CD4-positive, alpha-beta T cell treated with Interleukin-15 for 4 hours (primary cell): ENCODE measurements at regions not wholly inside any gene's neighbourhood (a gene's known extent, or its start where the extent isn't known, plus 50 kb on each side); places are given as distances from the start of the nearest gene placed in this dataset.

Experiments
- DNase-seq: peaks from one replicate; pipeline ENCODE4 v3.0.0-alpha.2; 2020; ENCODE audit warnings: low spot score

GRCh38 chrX:134717698-134718097 lies 59.4 kb upstream of the PLAC1 start:
- DNase-seq = no peak

- DNase-seq = no peak
Measured at GRCh38 chrX:134716620-134717012, 58.3 kb upstream of the PLAC1 start.

DNA sequence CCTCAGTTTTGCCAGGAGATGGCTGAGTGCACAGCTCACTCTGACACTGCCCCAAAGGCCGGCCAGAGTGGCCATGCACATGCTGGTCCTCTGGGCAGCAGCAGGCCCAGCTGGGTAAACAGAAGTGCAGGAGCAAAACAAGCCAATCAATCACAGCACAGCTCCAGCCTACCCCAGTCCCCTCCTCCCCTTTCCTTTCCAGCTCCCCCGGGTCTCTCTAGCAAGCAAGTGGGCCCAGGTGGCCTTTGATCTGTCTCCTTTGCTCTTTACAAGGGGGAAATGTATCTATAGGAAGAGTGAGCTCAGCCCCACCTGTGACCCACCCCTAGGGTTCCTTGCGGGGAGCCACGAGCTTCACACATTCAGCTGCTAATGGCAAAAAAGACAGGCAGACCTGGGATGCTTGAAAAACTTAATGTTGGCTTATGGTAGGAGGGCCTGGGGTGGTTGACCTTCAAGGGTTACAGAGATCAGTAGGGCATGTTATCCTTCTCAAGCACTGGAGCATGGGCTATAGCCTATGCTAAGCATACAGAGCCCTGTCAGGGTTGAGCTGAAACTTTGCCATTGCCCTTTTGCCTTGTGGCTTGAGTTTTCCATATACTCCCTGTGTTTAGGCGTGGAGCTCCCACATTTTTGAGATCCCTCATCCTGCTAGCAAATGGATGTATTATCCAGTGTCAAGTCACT lies 57.8 kb upstream of the PLAC1 start:
- DNase-seq = no peak

- no peak for DNase-seq
Measured at GRCh38 chrX:134714633-134715110, 56.4 kb upstream of the PLAC1 start.

GRCh38 chrX:134713618-134714107 lies 55.4 kb upstream of the PLAC1 start:
- no peak for DNase-seq

- DNase-seq = no peak
Measured at GRCh38 chrX:134712272-134712671, 54.0 kb upstream of the PLAC1 start.

DNA sequence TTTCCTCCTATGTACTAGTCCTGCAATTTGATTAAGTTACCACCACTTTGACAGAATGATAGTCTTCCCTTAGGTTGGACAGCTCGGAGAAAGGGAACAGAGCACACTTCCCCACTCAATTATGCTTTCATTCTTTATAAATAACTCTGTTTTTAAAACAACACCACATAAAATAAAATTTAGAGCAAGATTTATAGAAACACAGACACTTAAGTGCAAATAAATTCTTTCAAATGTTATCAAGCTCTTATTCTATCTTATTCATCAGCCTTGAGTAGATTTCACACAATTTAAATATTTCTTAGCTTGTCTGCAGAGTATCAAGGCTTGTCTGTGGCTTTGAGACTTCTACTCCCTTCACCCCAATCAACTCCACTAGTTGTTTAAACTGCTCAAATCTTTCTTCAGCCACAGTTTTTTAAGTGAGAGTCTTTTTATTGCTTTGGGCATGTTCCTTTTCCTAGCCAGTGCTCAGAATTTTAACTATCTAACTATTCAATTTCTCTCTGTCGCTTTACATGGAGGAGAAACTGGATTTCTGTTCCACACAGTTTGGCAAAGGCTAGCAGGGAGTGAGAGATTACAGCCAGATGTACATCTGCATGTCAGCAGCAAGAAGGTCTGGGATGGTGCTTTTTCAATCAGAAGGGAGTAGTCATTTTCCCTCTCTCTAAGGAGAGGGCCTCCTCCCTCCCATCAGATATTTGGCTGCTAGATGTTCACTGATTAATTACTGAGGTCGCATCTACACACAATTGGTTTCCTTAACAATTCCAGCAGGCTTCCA lies 53.1 kb upstream of the PLAC1 start:
- DNase-seq = no peak
